ENCODE measurements at regions not wholly inside any gene's neighbourhood (a gene's known extent, or its start where the extent isn't known, plus 50 kb on each side); places are given as distances from the start of the nearest gene placed in this dataset.

DNA sequence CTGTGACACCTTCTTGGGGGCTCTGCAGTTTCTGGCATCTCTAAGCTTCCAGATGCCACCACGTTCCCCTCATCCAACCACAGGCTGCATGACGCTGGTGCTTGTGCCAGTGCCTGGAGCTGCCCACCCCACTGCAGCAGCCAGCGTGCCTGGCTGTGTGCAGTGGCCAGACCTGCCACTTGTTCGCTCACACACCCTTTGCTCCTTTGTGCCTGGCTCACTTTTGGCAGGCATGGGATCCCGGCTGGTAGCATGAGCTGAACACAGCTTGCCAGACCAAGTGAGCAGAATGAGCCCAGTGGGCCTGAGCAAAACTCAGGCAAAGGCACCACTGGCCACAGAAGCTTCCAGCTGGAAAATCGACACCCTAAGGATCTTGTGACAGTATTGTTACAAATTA lies 562.9 kb upstream of the ACO1 start:
- TF ChIP-seq, protein P1, sequence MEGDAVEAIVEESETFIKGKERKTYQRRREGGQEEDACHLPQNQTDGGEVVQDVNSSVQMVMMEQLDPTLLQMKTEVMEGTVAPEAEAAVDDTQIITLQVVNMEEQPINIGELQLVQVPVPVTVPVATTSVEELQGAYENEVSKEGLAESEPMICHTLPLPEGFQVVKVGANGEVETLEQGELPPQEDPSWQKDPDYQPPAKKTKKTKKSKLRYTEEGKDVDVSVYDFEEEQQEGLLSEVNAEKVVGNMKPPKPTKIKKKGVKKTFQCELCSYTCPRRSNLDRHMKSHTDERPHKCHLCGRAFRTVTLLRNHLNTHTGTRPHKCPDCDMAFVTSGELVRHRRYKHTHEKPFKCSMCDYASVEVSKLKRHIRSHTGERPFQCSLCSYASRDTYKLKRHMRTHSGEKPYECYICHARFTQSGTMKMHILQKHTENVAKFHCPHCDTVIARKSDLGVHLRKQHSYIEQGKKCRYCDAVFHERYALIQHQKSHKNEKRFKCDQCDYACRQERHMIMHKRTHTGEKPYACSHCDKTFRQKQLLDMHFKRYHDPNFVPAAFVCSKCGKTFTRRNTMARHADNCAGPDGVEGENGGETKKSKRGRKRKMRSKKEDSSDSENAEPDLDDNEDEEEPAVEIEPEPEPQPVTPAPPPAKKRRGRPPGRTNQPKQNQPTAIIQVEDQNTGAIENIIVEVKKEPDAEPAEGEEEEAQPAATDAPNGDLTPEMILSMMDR (IDR thresholded peaks at IDR 0.05): no peak
- no peak for TF ChIP-seq POLR2A (IDR thresholded peaks at IDR 0.05)

All from lower leg skin (tissue), 3 donors.